Epithelial cell of proximal tubule (primary cell): ENCODE measurements at regions not wholly inside any gene's neighbourhood (a gene's known extent, or its start where the extent isn't known, plus 50 kb on each side); places are given as distances from the start of the nearest gene placed in this dataset.
A peak's percentile ranks its signal among the peaks of the same experiment; 100 is the strongest.
"Not testable (repeated sequence)": the region's sequence is repeated elsewhere in the genome, so short reads cannot be mapped to it uniquely, and the experiment has no call there.

Source experiments
- DNase-seq: peaks from one replicate; pipeline ENCODE4 v3.0.0-alpha.2; 2011; ENCODE audit warnings: low read depth
- H3K4me3 ChIP-seq: 2 replicates; pipeline ENCODE4 v1.5.1; 2011; ENCODE audit warnings: low read depth, mild to moderate bottlenecking, low read length
- TF ChIP-seq, protein P1 (sequence below): conservative IDR thresholded peaks from 2 replicates; pipeline ENCODE4 v1.5.1; 2012; ENCODE audit warnings: low read depth, mild to moderate bottlenecking, low read length

DNA sequence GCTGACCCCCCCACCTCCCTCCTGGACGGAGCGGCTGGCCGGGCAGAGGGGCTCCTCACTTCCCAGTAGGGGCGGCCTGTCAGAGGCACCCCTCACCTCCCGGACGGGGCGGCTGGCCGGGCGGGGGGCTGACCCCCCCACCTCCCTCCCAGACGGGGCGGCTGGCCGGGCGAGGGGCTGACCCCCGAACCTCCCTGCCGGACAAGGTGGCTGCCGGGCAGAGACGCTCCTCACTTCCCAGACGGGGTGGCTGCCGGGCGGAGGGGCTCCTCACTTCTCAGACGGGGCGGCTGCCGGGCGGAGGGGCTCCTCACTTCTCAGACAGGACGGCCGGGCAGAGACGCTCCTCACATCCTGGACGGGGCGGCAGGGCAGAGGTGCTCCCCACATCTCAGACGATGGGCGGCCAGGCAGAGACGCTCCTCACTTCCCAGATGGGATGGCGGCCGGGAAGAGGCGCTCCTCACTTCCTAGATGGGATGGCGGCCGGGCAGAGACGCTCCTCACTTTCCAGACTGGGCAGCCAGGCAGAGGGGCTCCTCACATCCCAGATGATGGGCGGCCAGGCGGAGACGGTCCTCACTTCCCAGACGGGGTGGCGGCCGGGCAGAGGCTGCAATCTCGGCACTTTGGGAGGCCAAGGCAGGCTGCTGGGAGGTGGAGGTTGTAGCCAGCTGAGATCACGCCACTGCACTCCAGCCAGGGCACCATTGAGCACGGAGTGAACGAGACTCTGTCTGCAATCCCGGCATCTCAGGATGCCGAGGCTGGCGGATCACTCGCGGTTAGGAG, 66.2 kb upstream of the PAPPA2 start:
- not testable (repeated sequence) for H3K4me3 ChIP-seq, DNase-seq

- no peak overlapping the region for H3K4me3 ChIP-seq
- DNase-seq, result no peak
- TF ChIP-seq, protein P1, sequence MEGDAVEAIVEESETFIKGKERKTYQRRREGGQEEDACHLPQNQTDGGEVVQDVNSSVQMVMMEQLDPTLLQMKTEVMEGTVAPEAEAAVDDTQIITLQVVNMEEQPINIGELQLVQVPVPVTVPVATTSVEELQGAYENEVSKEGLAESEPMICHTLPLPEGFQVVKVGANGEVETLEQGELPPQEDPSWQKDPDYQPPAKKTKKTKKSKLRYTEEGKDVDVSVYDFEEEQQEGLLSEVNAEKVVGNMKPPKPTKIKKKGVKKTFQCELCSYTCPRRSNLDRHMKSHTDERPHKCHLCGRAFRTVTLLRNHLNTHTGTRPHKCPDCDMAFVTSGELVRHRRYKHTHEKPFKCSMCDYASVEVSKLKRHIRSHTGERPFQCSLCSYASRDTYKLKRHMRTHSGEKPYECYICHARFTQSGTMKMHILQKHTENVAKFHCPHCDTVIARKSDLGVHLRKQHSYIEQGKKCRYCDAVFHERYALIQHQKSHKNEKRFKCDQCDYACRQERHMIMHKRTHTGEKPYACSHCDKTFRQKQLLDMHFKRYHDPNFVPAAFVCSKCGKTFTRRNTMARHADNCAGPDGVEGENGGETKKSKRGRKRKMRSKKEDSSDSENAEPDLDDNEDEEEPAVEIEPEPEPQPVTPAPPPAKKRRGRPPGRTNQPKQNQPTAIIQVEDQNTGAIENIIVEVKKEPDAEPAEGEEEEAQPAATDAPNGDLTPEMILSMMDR, result no peak
Measured at GRCh38 chr1:176391621-176392020, 71.4 kb upstream of the PAPPA2 start.

DNA sequence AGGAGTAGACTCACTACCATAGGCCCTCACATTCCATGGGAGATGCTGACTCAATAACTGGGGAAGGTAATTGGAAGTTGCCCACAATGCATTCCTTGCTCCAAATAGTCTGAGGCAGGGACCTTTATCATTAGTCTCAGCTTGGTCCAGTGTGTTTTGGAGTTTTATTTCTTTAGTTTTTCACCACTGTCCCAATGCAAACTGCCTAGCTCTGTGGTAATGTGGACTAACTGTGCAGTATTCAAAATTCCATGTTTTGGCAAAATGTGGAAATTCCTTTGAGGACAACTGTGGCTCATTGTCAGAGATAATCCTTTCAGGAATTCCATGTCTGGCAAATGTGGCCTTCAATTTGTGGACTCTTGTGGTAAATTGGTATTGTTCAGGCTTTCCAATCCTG, 78.1 kb upstream of the PAPPA2 start:
- no peak for DNase-seq
- H3K4me3 ChIP-seq, result no peak overlapping the region
- TF ChIP-seq, protein P1, result no peak

GRCh38 chr1:176382163-176382562, 80.8 kb upstream of the PAPPA2 start:
- H3K4me3 ChIP-seq, result no peak overlapping the region
- TF ChIP-seq, protein P1, result no peak
- DNase-seq, result no peak

GRCh38 chr1:176379626-176380339, 83.2 kb upstream of the PAPPA2 start:
- no peak for DNase-seq
- TF ChIP-seq, protein P1, result no peak
- no peak overlapping the region for H3K4me3 ChIP-seq

- TF ChIP-seq, protein P1, result peak; percentile 98
- no peak overlapping the region for H3K4me3 ChIP-seq
- peak; percentile 30 for DNase-seq
Measured at GRCh38 chr1:176374967-176375569, 87.9 kb upstream of the PAPPA2 start.

- no peak for DNase-seq
- TF ChIP-seq, protein P1, result no peak
- no peak overlapping the region for H3K4me3 ChIP-seq
Measured at GRCh38 chr1:176364236-176364905, 98.6 kb upstream of the PAPPA2 start.

GRCh38 chr1:176349135-176349715, 113.8 kb upstream of the PAPPA2 start:
- DNase-seq, H3K4me3 ChIP-seq: not testable (repeated sequence)
